Astrocyte of the hippocampus (primary cell): ENCODE measurements at regions not wholly inside any gene's neighbourhood (a gene's known extent, or its start where the extent isn't known, plus 50 kb on each side); places are given as distances from the start of the nearest gene placed in this dataset.
A peak's percentile ranks its signal among the peaks of the same experiment; 100 is the strongest.
"Not testable (repeated sequence)": the region's sequence is repeated elsewhere in the genome, so short reads cannot be mapped to it uniquely, and the experiment has no call there.

Experiments used
- DNase-seq: peaks from one replicate; pipeline ENCODE4 v3.0.0; 2011; ENCODE audit warnings: low read depth, low spot score

- DNase-seq, result peak; percentile 83
Observed at GRCh38 chr2:20130821-20131645, 79.6 kb upstream of the LAPTM4A start.

- no peak for DNase-seq
Observed at GRCh38 chr2:20130160-20130560, 78.7 kb upstream of the LAPTM4A start.

- DNase-seq, result no peak
Observed at GRCh38 chr2:20129331-20130159, 78.1 kb upstream of the LAPTM4A start.

GRCh38 chr2:20128506-20129330, 77.3 kb upstream of the LAPTM4A start:
- no peak for DNase-seq

GRCh38 chr2:20126469-20126868, 75.0 kb upstream of the LAPTM4A start:
- DNase-seq, result no peak

- DNase-seq, result no peak
Observed at GRCh38 chr2:20126040-20126439, 74.6 kb upstream of the LAPTM4A start.

- DNase-seq, result peak; percentile 36
Observed at GRCh38 chr2:20125616-20126015, 74.2 kb upstream of the LAPTM4A start.

GRCh38 chr2:20125164-20125563, 73.7 kb upstream of the LAPTM4A start:
- no peak for DNase-seq

GRCh38 chr2:20123871-20124594, 72.6 kb upstream of the LAPTM4A start:
- DNase-seq, result no peak

- no peak for DNase-seq
Observed at GRCh38 chr2:20122864-20123263, 71.4 kb upstream of the LAPTM4A start.

GRCh38 chr2:20120569-20121416, 69.4 kb upstream of the LAPTM4A start:
- DNase-seq, result no peak

GRCh38 chr2:20118051-20118450, 66.6 kb upstream of the LAPTM4A start:
- DNase-seq, result no peak

- no peak for DNase-seq
Observed at GRCh38 chr2:20115902-20116301, 64.5 kb upstream of the LAPTM4A start.

- no peak for DNase-seq
Observed at GRCh38 chr2:20115374-20115773, 63.9 kb upstream of the LAPTM4A start.

GRCh38 chr2:20113986-20114938, 62.8 kb upstream of the LAPTM4A start:
- DNase-seq, result no peak

GRCh38 chr2:20113004-20113796, 61.8 kb upstream of the LAPTM4A start:
- no peak for DNase-seq

GRCh38 chr2:20112361-20112760, 60.9 kb upstream of the LAPTM4A start:
- DNase-seq, result not testable (repeated sequence)
